SK-N-SH treated with all-trans-retinoic acid at 6 μM for 48 hours (cell line): ENCODE measurements at regions not wholly inside any gene's neighbourhood (a gene's known extent, or its start where the extent isn't known, plus 50 kb on each side); places are given as distances from the start of the nearest gene placed in this dataset.

Experiments
- ATAC-seq: fragments of 200-7000 bp; cut with Tn5 transposase; 3 replicates; pipeline ENCODE4 v1.9.1; 2020; ENCODE audit warnings: mild to moderate bottlenecking, moderate library complexity
- ARNTL ChIP-seq: fragments of 450-650 bp; formaldehyde crosslinking; IDR thresholded peaks from 2 replicates; pipeline ENCODE4 v1.5.0; 2020; ENCODE audit warnings: low read depth, mild to moderate bottlenecking, moderate library complexity, borderline replicate concordance
- BACH2 ChIP-seq: fragments of 250-450 bp; sonication (Bioruptor Pico); IDR thresholded peaks from 2 replicates; pipeline ENCODE4 v1.9.0; 2021; ENCODE audit warnings: mild to moderate bottlenecking, borderline replicate concordance
- CSDC2 ChIP-seq: fragments of 250-450 bp; sonication (Bioruptor Pico); IDR thresholded peaks from 2 replicates; pipeline ENCODE4 v1.5.0; 2020; ENCODE audit warnings: mild to moderate bottlenecking, moderate library complexity
- ESRRG ChIP-seq: fragments of 250-450 bp; sonication (Bioruptor Pico); IDR thresholded peaks from 2 replicates; pipeline ENCODE4 v1.6.1; 2021; ENCODE audit warnings: mild to moderate bottlenecking
- GLIS3 ChIP-seq: fragments of 250-450 bp; sonication (Bioruptor Pico); IDR thresholded peaks from 2 replicates; pipeline ENCODE4 v1.5.0; 2020; ENCODE audit warnings: mild to moderate bottlenecking, moderate library complexity
- ISL1 ChIP-seq: fragments of 250-450 bp; sonication (Bioruptor Pico); IDR thresholded peaks from 2 replicates; pipeline ENCODE4 v2.1.2; 2022; ENCODE audit warnings: mild to moderate bottlenecking, moderate library complexity
- OSR1 ChIP-seq: fragments of 250-450 bp; sonication (Bioruptor Pico); IDR thresholded peaks from 2 replicates; pipeline ENCODE4 v1.8.0; 2022; ENCODE audit warnings: moderate library complexity, mild to moderate bottlenecking, inconsistent platforms
- PPARA ChIP-seq: fragments of 250-450 bp; sonication (Bioruptor Pico); IDR thresholded peaks from 2 replicates; pipeline ENCODE4 v1.5.0; 2020; ENCODE audit warnings: mild to moderate bottlenecking, borderline replicate concordance
- SNAI2 ChIP-seq: fragments of 250-450 bp; sonication (Bioruptor Pico); IDR thresholded peaks from 2 replicates; pipeline ENCODE4 v1.5.0; 2020; ENCODE audit warnings: mild to moderate bottlenecking, moderate library complexity
- TCF4 ChIP-seq: fragments of 250-450 bp; sonication (Bioruptor Pico); IDR thresholded peaks from 2 replicates; pipeline ENCODE4 v1.8.0; 2021; ENCODE audit warnings: mild to moderate bottlenecking, moderate library complexity, borderline replicate concordance
- TOX ChIP-seq: fragments of 250-450 bp; sonication (Bioruptor Pico); IDR thresholded peaks from 2 replicates; pipeline ENCODE4 v1.8.0; 2021; ENCODE audit warnings: mild to moderate bottlenecking, moderate library complexity, borderline replicate concordance
- ZC3H10 ChIP-seq: fragments of 250-450 bp; sonication (Bioruptor Pico); IDR thresholded peaks from 2 replicates; pipeline ENCODE4 v1.5.1; 2021; ENCODE audit warnings: mild to moderate bottlenecking, moderate library complexity
- ZFP3 ChIP-seq: fragments of 250-450 bp; sonication (Bioruptor Pico); IDR thresholded peaks from 2 replicates; pipeline ENCODE4 v1.5.0; 2020; ENCODE audit warnings: mild to moderate bottlenecking, moderate library complexity
- ZFP30 ChIP-seq: fragments of 450-650 bp; formaldehyde crosslinking; IDR thresholded peaks from 2 replicates; pipeline ENCODE4 v1.5.0; 2022; ENCODE audit warnings: mild to moderate bottlenecking, moderate library complexity
- ZNF565 ChIP-seq: fragments of 450-650 bp; formaldehyde crosslinking; conservative IDR thresholded peaks from 2 replicates; pipeline ENCODE4 v1.5.0; 2020; ENCODE audit warnings: low read depth, mild to moderate bottlenecking, moderate library complexity
- ZNF70 ChIP-seq: fragments of 450-650 bp; formaldehyde crosslinking; IDR thresholded peaks from 2 replicates; pipeline ENCODE4 v1.5.0; 2020; ENCODE audit warnings: mild to moderate bottlenecking, moderate library complexity
- ZNF8 ChIP-seq: fragments of 450-650 bp; formaldehyde crosslinking; IDR thresholded peaks from 2 replicates; pipeline ENCODE4 v1.5.0; 2020; ENCODE audit warnings: mild to moderate bottlenecking, moderate library complexity
- TF ChIP-seq, protein P1 (sequence below): fragments of 250-450 bp; sonication (Bioruptor Pico); IDR thresholded peaks from 2 replicates; pipeline ENCODE4 v1.8.0; 2021; ENCODE audit warnings: low read depth, mild to moderate bottlenecking, moderate library complexity, borderline replicate concordance
- TF ChIP-seq, protein P2 (sequence below): fragments of 250-450 bp; sonication (Bioruptor Pico); IDR thresholded peaks from 2 replicates; pipeline ENCODE4 v1.8.0; 2020; ENCODE audit warnings: mild to moderate bottlenecking, moderate library complexity, borderline replicate concordance
- TF ChIP-seq, protein P3 (sequence below): fragments of 250-450 bp; sonication (Bioruptor Pico); IDR thresholded peaks from 2 replicates; pipeline ENCODE4 v1.5.1; 2020; ENCODE audit warnings: low read depth, mild to moderate bottlenecking, moderate library complexity
- TF ChIP-seq, protein P4 (sequence below): fragments of 250-450 bp; sonication (Bioruptor Pico); IDR thresholded peaks from 2 replicates; pipeline ENCODE4 v1.5.1; 2021; ENCODE audit warnings: mild to moderate bottlenecking, moderate library complexity
- TF ChIP-seq, protein P5 (sequence below): fragments of 250-450 bp; sonication (Bioruptor Pico); IDR thresholded peaks from 2 replicates; pipeline ENCODE4 v1.5.0; 2020; ENCODE audit warnings: mild to moderate bottlenecking, moderate library complexity

DNA sequence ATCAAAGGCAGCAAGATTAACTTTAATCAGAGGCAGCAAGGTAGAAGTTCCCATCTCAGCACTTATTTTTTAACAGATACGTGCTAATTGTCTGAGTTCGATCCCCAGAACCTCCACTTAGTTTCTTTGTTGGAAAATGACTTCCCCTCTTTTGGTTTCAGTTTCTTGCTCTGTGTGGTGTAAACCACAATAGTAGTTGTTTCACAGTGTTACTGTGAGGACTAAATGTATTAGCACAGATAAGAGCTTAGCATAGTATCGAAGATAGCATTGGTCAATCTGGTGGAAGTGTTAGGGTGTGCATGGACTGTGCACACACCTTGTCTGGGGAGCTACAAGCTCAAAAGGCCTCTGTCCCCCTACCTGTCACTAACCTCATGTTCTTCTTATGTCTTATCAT lies 988.3 kb upstream of the GYPC start:
- TF ChIP-seq ZNF70 (no peak), OSR1 (CRISPR knock-in tag) (no peak), ZFP30 (CRISPR knock-in tag) (no peak), GLIS3 (CRISPR knock-in tag) (no peak), TCF4 (CRISPR knock-in tag) (no peak), ESRRG (CRISPR knock-in tag) (no peak), CSDC2 (CRISPR knock-in tag) (no peak), PPARA (CRISPR knock-in tag) (no peak), ZC3H10 (CRISPR knock-in tag) (no peak), ISL1 (CRISPR knock-in tag) (no peak), SNAI2 (CRISPR knock-in tag) (no peak), ARNTL (CRISPR knock-in tag) (no peak), ZNF8 (CRISPR knock-in tag) (no peak), ZFP3 (no peak), TOX (CRISPR knock-in tag) (no peak)
- TF ChIP-seq, protein P1, sequence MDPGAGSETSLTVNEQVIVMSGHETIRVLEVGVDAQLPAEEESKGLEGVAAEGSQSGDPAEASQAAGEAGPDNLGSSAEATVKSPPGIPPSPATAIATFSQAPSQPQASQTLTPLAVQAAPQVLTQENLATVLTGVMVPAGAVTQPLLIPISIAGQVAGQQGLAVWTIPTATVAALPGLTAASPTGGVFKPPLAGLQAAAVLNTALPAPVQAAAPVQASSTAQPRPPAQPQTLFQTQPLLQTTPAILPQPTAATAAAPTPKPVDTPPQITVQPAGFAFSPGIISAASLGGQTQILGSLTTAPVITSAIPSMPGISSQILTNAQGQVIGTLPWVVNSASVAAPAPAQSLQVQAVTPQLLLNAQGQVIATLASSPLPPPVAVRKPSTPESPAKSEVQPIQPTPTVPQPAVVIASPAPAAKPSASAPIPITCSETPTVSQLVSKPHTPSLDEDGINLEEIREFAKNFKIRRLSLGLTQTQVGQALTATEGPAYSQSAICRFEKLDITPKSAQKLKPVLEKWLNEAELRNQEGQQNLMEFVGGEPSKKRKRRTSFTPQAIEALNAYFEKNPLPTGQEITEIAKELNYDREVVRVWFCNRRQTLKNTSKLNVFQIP (CRISPR knock-in tag) = no peak
- TF ChIP-seq, protein P2, sequence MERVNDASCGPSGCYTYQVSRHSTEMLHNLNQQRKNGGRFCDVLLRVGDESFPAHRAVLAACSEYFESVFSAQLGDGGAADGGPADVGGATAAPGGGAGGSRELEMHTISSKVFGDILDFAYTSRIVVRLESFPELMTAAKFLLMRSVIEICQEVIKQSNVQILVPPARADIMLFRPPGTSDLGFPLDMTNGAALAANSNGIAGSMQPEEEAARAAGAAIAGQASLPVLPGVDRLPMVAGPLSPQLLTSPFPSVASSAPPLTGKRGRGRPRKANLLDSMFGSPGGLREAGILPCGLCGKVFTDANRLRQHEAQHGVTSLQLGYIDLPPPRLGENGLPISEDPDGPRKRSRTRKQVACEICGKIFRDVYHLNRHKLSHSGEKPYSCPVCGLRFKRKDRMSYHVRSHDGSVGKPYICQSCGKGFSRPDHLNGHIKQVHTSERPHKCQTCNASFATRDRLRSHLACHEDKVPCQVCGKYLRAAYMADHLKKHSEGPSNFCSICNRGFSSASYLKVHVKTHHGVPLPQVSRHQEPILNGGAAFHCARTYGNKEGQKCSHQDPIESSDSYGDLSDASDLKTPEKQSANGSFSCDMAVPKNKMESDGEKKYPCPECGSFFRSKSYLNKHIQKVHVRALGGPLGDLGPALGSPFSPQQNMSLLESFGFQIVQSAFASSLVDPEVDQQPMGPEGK (CRISPR knock-in tag) = no peak
- TF ChIP-seq, protein P3, sequence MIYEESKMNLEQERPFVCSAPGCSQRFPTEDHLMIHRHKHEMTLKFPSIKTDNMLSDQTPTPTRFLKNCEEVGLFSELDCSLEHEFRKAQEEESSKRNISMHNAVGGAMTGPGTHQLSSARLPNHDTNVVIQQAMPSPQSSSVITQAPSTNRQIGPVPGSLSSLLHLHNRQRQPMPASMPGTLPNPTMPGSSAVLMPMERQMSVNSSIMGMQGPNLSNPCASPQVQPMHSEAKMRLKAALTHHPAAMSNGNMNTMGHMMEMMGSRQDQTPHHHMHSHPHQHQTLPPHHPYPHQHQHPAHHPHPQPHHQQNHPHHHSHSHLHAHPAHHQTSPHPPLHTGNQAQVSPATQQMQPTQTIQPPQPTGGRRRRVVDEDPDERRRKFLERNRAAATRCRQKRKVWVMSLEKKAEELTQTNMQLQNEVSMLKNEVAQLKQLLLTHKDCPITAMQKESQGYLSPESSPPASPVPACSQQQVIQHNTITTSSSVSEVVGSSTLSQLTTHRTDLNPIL = no peak
- TF ChIP-seq, protein P4, sequence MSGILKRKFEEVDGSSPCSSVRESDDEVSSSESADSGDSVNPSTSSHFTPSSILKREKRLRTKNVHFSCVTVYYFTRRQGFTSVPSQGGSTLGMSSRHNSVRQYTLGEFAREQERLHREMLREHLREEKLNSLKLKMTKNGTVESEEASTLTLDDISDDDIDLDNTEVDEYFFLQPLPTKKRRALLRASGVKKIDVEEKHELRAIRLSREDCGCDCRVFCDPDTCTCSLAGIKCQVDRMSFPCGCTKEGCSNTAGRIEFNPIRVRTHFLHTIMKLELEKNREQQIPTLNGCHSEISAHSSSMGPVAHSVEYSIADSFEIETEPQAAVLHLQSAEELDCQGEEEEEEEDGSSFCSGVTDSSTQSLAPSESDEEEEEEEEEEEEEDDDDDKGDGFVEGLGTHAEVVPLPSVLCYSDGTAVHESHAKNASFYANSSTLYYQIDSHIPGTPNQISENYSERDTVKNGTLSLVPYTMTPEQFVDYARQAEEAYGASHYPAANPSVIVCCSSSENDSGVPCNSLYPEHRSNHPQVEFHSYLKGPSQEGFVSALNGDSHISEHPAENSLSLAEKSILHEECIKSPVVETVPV = no peak
- ATAC-seq = no peak

DNA sequence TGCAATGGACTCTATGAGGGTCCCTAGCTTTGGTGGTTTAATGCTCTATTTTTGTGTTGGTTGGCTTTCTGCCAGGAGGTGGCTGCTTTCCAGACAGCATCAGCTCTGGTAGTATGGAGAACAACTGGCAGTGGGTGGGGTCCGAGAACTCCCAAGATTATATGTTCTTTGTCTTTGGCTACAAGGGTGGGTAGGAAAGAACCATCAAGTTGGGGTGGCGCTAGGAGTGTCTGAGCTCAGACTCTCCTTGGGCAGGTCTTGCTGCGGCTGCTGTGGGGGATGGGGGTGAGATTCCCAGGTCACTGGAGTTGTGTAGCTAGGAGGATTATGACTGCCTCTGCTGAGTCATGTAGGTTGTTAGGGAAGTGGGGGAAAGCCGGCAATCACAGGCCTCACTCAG lies 976.1 kb upstream of the GYPC start:
- ATAC-seq = no peak
- TF ChIP-seq ZFP3 = no peak
- TF ChIP-seq ZNF565 (CRISPR knock-in tag) = no peak
- TF ChIP-seq PPARA (CRISPR knock-in tag) = no peak
- TF ChIP-seq ZNF70 = no peak
- TF ChIP-seq, protein P5, sequence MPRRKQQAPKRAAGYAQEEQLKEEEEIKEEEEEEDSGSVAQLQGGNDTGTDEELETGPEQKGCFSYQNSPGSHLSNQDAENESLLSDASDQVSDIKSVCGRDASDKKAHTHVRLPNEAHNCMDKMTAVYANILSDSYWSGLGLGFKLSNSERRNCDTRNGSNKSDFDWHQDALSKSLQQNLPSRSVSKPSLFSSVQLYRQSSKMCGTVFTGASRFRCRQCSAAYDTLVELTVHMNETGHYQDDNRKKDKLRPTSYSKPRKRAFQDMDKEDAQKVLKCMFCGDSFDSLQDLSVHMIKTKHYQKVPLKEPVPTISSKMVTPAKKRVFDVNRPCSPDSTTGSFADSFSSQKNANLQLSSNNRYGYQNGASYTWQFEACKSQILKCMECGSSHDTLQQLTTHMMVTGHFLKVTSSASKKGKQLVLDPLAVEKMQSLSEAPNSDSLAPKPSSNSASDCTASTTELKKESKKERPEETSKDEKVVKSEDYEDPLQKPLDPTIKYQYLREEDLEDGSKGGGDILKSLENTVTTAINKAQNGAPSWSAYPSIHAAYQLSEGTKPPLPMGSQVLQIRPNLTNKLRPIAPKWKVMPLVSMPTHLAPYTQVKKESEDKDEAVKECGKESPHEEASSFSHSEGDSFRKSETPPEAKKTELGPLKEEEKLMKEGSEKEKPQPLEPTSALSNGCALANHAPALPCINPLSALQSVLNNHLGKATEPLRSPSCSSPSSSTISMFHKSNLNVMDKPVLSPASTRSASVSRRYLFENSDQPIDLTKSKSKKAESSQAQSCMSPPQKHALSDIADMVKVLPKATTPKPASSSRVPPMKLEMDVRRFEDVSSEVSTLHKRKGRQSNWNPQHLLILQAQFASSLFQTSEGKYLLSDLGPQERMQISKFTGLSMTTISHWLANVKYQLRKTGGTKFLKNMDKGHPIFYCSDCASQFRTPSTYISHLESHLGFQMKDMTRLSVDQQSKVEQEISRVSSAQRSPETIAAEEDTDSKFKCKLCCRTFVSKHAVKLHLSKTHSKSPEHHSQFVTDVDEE (CRISPR knock-in tag) = no peak

DNA sequence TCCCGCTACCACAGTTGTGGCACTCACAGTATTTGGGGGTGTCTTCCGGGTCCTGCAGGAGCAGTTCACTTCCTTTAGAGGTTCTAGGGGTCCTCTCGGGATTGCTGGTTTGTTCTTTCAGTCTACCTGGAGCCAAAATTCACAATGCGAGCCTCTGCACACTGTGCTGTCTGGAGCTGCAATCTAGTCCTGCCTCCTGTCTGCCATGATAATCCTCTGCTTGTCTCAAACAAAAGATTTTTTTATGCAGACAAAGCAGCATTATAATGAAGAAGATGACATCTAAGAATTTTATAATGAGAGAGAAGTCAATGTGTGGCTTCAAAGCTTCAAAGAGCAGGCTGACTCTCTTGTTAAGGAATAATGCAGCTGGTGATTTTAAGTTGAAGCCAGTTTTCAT lies 975.1 kb upstream of the GYPC start:
- no peak for ATAC-seq
- TF ChIP-seq TOX (CRISPR knock-in tag) (no peak), CSDC2 (CRISPR knock-in tag) (no peak)
- TF ChIP-seq, all 23 proteins: peak for 0

DNA sequence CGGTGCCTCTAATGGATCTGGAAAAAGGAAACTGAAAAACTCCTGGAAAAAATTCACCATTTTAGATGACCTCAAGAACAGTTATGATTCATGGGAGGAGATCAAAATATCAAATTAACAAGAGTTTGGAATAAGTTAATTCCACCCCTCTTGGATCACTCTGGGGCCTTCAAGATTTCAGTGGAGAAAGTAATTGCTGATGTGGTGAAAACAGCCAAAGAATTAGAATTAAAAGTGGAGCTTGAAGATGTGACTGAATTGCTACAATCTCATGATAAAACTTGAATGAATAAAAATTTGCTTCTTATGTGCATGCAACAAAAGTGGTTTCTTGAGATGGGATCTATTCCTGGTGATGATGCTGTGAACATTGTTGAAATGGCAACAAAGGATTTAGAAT lies 974.4 kb upstream of the GYPC start:
- no peak for ATAC-seq
- TF ChIP-seq, protein P5 (CRISPR knock-in tag) = no peak
- TF ChIP-seq ISL1 (CRISPR knock-in tag) (no peak), BACH2 (CRISPR knock-in tag) (no peak), OSR1 (CRISPR knock-in tag) (no peak), ARNTL (CRISPR knock-in tag) (no peak), ZC3H10 (CRISPR knock-in tag) (no peak)
- TF ChIP-seq, protein P1 (CRISPR knock-in tag) = no peak
